ENCODE measurements at regions not wholly inside any gene's neighbourhood (a gene's known extent, or its start where the extent isn't known, plus 50 kb on each side); places are given as distances from the start of the nearest gene placed in this dataset.
"Not testable (repeated sequence)": the region's sequence is repeated elsewhere in the genome, so short reads cannot be mapped to it uniquely, and the experiment has no call there.

GRCh38 chr6:128586095-128586494 is 65.7 kb upstream of the PTPRK start:
- Mint-ChIP-seq H3K4me3 (no peak overlapping the region), H3K36me3 (ENCODE audit: insufficient read depth) (no peaks in the 10 kb centered on the region), H3K27ac (no peak overlapping the region), H3K9me3 (peaks cover 0 to 11% of the 10 kb centered on the region in 2 donors), H3K27me3 (peaks cover 9 to 19% of the 10 kb centered on the region in 2 donors), H3K4me1 (ENCODE audit: low read depth in 2 of 2) (no peaks in the 10 kb centered on the region)
- DNase-seq = no peak
- no peak for ATAC-seq (replicated peaks)

GRCh38 chr6:128580224-128581110 is 60.1 kb upstream of the PTPRK start:
- ATAC-seq (replicated peaks) (no peak), DNase-seq (no peak)
- H3K4me1 Mint-ChIP-seq (ENCODE audit: low read depth in 2 of 2) = peaks cover 4% of the 10 kb centered on the region in 2 donors
- H3K4me3 Mint-ChIP-seq = no peak overlapping the region
- H3K27ac Mint-ChIP-seq = no peak overlapping the region
- no peaks in the 10 kb centered on the region for H3K9me3 Mint-ChIP-seq
- no peaks in the 10 kb centered on the region for H3K36me3 Mint-ChIP-seq (ENCODE audit: insufficient read depth)
- peaks cover 19 to 20% of the 10 kb centered on the region in 2 donors for H3K27me3 Mint-ChIP-seq

GRCh38 chr6:128575254-128575653 is 54.9 kb upstream of the PTPRK start:
- not testable (repeated sequence) for H3K36me3 Mint-ChIP-seq (ENCODE audit: insufficient read depth); H3K27ac Mint-ChIP-seq; H3K9me3 Mint-ChIP-seq; DNase-seq; ATAC-seq (replicated peaks); H3K4me1 Mint-ChIP-seq (ENCODE audit: low read depth in 2 of 2); H3K4me3 Mint-ChIP-seq
- H3K27me3 Mint-ChIP-seq = peaks cover 10 to 13% of the 10 kb centered on the region in 2 donors

- no peak overlapping the region for H3K4me3 Mint-ChIP-seq
- H3K4me1 Mint-ChIP-seq (ENCODE audit: low read depth in 2 of 2) = peaks cover 4% of the 10 kb centered on the region in 2 donors
- ATAC-seq (replicated peaks) = no peak
- H3K27ac Mint-ChIP-seq = no peak overlapping the region
- H3K36me3 Mint-ChIP-seq (ENCODE audit: insufficient read depth) = no peaks in the 10 kb centered on the region
- DNase-seq = no peak
- H3K27me3 Mint-ChIP-seq = peaks cover 8 to 10% of the 10 kb centered on the region in 2 donors
- H3K9me3 Mint-ChIP-seq = no peaks in the 10 kb centered on the region
Observed at GRCh38 chr6:128574402-128574801, 54.0 kb upstream of the PTPRK start.

GRCh38 chr6:128573036-128573435 is 52.6 kb upstream of the PTPRK start:
- Mint-ChIP-seq H3K27me3 (peaks cover 8 to 15% of the 10 kb centered on the region in 2 donors), H3K4me3 (no peak overlapping the region), H3K36me3 (ENCODE audit: insufficient read depth) (no peaks in the 10 kb centered on the region), H3K9me3 (no peaks in the 10 kb centered on the region), H3K4me1 (ENCODE audit: low read depth in 2 of 2) (peaks cover 4% of the 10 kb centered on the region in 2 donors), H3K27ac (no peak overlapping the region)
- DNase-seq (no peak), ATAC-seq (replicated peaks) (no peak)

GRCh38 chr6:128572294-128572693 is 51.9 kb upstream of the PTPRK start:
- Mint-ChIP-seq H3K36me3 (ENCODE audit: insufficient read depth) (no peaks in the 10 kb centered on the region), H3K9me3 (no peaks in the 10 kb centered on the region), H3K27me3 (peaks cover 8 to 15% of the 10 kb centered on the region in 2 donors), H3K4me3 (no peak overlapping the region), H3K27ac (no peak overlapping the region), H3K4me1 (ENCODE audit: low read depth in 2 of 2) (peaks cover 4% of the 10 kb centered on the region in 2 donors)
- ATAC-seq (replicated peaks) = no peak
- DNase-seq = no peak

GRCh38 chr6:128570680-128571063 is 50.3 kb upstream of the PTPRK start:
- no peaks in the 10 kb centered on the region for H3K4me1 Mint-ChIP-seq (ENCODE audit: low read depth in 2 of 2)
- no peaks in the 10 kb centered on the region for H3K9me3 Mint-ChIP-seq
- ATAC-seq (replicated peaks) (no peak), DNase-seq (no peak)
- no peak overlapping the region for H3K27ac Mint-ChIP-seq
- no peaks in the 10 kb centered on the region for H3K36me3 Mint-ChIP-seq (ENCODE audit: insufficient read depth)
- H3K27me3 Mint-ChIP-seq = peaks cover 8 to 9% of the 10 kb centered on the region in 2 donors
- no peak overlapping the region for H3K4me3 Mint-ChIP-seq

GRCh38 chr6:128569732-128570679 is 49.6 kb upstream of the PTPRK start:
- peaks cover 3 to 9% of the 10 kb centered on the region in 2 donors for H3K27me3 Mint-ChIP-seq
- no peak overlapping the region for H3K4me3 Mint-ChIP-seq
- no peaks in the 10 kb centered on the region for H3K36me3 Mint-ChIP-seq (ENCODE audit: insufficient read depth)
- ATAC-seq (replicated peaks) = no peak
- no peak for DNase-seq
- H3K9me3 Mint-ChIP-seq = no peaks in the 10 kb centered on the region
- no peaks in the 10 kb centered on the region for H3K4me1 Mint-ChIP-seq (ENCODE audit: low read depth in 2 of 2)
- H3K27ac Mint-ChIP-seq = no peak overlapping the region
